G401 (cell line): ENCODE measurements at regions not wholly inside any gene's neighbourhood (a gene's known extent, or its start where the extent isn't known, plus 50 kb on each side); places are given as distances from the start of the nearest gene placed in this dataset.

Source experiments
- DNase-seq: peaks from one replicate; pipeline ENCODE4 v3.0.0-alpha.2; 2015; ENCODE audit warnings: low spot score
- in situ Hi-C: cut with HindIII; loops from 2 replicates; pipeline ENCODE4 v1.10.0; 2016; ENCODE audit warnings: low sequenced_read_pairs, mixed read lengths

DNA sequence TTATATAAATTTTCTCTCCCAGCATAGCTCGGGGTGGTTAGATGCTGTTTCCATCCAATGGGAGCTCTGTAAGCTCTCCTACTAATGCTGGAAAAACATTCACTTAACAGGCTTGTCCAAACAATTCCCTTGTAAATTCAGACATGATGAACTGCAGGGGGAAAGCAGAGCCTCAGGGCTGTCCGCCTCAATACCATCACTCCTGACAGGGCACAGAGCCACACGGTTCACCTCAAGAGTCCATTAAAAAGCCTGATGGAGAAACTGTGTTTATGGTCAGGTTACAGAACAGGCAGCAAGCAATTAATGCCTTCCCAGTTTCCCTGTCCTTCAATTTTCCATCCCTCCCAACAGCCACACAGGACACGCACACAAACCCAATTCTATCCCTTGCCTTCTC is 171.0 kb downstream of the BRINP2 start:
- in situ Hi-C loops, result no loop called here
- no peak for DNase-seq

DNA sequence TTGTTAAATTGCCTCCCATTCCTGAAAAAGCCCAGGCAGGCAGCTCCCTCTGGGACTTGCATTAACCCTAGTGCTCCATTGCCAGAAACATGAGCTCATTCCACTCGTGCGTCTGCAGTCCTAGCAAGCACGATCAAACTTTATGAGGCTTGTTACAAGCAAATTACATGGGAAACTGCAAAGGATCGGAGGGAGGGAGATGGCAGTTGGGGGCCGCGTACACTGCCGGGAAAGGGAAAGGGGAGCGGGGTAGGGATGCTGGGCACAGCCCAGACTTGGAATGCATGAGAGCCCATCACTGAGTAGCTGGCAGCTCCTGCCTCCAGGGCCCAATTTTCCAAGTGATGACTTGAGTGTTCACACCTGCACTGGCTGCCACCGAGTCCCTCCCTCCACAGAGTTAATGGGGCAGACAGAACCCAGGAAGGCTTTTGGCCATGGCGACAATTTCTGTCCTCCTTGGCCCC is 169.9 kb downstream of the BRINP2 start:
- no peak for DNase-seq
- in situ Hi-C loops, result no loop called here

DNA sequence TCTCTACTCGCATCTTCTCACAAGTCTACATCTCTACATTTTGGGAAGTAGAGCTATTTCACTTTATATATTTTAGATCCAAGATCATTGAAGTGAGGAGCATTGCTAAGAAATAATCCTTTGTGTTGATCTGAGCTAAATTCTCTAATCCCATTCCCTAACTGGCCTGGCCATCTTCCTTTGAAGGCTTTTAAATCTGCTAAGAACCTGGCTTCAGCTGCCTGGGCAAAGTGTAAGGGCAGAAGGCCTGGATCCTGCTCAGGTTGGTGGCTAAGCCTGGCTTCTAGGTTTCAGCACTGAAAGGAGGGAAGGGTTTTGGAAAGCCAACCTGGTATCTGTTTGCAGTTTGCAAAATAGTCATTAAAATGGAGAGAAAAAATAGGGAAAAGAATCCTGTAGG is 167.6 kb downstream of the BRINP2 start:
- in situ Hi-C loops, result no loop called here
- DNase-seq, result no peak

DNA sequence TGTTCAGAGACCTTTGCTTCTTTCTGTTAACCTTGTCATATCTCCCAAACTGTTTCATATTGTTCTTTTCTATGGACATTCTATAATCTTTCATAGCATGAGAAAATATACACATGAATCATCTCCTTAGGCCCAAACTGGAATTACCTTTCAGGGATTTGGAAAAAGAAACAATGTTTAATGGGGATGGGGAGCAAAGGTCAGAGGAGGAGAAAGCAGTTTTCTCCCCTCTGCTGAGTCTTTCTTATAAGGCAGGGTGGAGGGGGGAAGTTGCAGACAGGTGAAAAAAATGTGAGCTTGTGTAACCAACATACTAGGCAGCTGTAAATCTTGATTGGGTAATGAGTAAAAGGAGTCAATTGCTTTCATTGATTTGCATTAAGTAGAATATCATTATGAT is 164.1 kb downstream of the BRINP2 start:
- in situ Hi-C loops, result no loop called here

DNA sequence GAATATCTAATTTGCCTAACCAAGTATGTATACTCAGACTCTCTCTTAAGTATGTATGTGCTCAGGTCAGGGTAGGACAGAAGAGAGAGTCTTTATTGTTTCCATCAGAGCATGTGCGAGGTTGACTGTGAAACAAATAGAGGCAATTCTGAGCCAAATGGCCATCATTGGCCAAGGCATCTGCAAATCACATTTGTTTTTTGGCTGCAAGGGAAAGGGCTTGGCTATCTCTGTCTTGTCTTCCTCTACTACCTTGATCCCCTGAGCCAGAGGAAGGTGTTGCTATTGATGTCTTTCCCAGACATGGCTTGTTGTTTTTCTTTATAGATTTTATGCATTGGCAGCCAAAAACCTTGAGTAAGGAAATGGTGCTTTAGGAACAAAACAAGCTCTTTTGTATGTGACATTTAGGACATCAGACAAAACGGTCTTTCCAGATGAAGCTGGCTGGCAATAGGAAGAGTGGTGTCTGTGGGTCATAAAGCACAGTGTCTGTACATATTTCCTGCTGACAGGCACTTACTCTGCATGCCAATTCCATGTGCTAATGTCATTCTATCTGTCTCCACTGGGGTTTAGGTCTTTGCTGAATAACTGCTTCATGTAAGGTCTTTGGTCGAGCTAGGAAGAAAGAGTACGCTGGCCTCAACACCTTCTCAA is 163.3 kb downstream of the BRINP2 start:
- no peak for DNase-seq
- in situ Hi-C loops, result no loop called here

More for the DNA sequence above, 164.1 kb downstream of the BRINP2 start:
- no peak for DNase-seq
